ENCODE measurements at regions not wholly inside any gene's neighbourhood (a gene's known extent, or its start where the extent isn't known, plus 50 kb on each side); places are given as distances from the start of the nearest gene placed in this dataset.

DNA sequence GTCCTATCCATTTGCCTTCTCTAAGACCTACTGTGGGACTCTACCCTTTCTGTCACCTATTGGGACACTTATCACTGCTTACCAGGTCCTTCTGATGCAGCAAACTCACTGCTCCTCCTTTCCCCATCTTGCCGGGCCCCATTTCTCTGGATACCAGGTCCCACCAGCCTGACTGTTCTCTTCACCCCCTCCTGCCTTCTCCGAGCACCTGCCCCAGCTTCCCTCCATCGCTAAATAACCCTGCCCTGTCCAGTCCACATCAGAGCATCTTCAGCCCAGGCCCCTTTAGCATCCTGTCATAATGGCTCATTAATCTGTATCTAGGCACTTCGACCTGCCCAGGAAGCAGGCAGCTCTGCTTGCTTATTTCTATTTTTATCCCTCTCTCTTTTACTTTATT, 74.7 kb downstream of the CRYGS start:
- TF ChIP-seq, protein P1, sequence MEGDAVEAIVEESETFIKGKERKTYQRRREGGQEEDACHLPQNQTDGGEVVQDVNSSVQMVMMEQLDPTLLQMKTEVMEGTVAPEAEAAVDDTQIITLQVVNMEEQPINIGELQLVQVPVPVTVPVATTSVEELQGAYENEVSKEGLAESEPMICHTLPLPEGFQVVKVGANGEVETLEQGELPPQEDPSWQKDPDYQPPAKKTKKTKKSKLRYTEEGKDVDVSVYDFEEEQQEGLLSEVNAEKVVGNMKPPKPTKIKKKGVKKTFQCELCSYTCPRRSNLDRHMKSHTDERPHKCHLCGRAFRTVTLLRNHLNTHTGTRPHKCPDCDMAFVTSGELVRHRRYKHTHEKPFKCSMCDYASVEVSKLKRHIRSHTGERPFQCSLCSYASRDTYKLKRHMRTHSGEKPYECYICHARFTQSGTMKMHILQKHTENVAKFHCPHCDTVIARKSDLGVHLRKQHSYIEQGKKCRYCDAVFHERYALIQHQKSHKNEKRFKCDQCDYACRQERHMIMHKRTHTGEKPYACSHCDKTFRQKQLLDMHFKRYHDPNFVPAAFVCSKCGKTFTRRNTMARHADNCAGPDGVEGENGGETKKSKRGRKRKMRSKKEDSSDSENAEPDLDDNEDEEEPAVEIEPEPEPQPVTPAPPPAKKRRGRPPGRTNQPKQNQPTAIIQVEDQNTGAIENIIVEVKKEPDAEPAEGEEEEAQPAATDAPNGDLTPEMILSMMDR (IDR thresholded peaks at IDR 0.05; ENCODE audit: poor library complexity), result no peak
- no peak for TF ChIP-seq EZH2 (IDR thresholded peaks at IDR 0.05; ENCODE audit: borderline replicate concordance)

Data from hepatocyte (in vitro differentiated cells).